H1 (cell line): ENCODE measurements at regions not wholly inside any gene's neighbourhood (a gene's known extent, or its start where the extent isn't known, plus 50 kb on each side); places are given as distances from the start of the nearest gene placed in this dataset.

Experiments used
- CTCF ChIA-PET: fragments of 300-600 bp; sonication (Branson Sonifier 250); formaldehyde crosslinking; loops from one replicate; lab custom pipeline; 2021; ENCODE audit not compliant: partially characterized antibody; lab: Charles Lee
- POLR2A ChIA-PET: fragments of 300-600 bp; sonication (Branson Sonifier 250); formaldehyde crosslinking; loops from one replicate; lab custom pipeline; 2021; ENCODE audit warnings: inconsistent platforms; ENCODE audit not compliant: partially characterized antibody; lab: Charles Lee
- DNase-seq, 2 experiments: peaks; one replicate each; pipeline versions ENCODE4 v3.0.0 to v3.0.0-alpha.2; 2010 to 2022; ENCODE audit warnings: low spot score in 2 of 2, low read depth in 1 of 2, mixed read lengths in 1 of 2
- FAIRE-seq: peaks from 2 replicates; lab custom pipeline; 2011; peaks lifted over from hg19 to GRCh38; lab: Jason Lieb, UNC
- H2AFZ ChIP-seq: 2 replicates; pipeline ENCODE4 v1.8.1; 2012; ENCODE audit warnings: low read length, inconsistent platforms
- H2AK5ac ChIP-seq: 2 replicates; pipeline ENCODE4 v1.6.1; 2013; ENCODE audit warnings: low read depth, low read length
- H2BK120ac ChIP-seq: replicated peaks from 2 replicates; pipeline ENCODE3; 2013; ENCODE audit warnings: low read depth, low read length, inconsistent platforms
- H2BK12ac ChIP-seq: 2 replicates; pipeline ENCODE4 v1.6.1; 2013; ENCODE audit warnings: low read depth, low read length
- H2BK15ac ChIP-seq: 2 replicates; pipeline ENCODE4 v1.6.1; 2013; ENCODE audit warnings: low read length
- H2BK20ac ChIP-seq: 2 replicates; pipeline ENCODE4 v1.6.1; 2013; ENCODE audit warnings: low read length
- H2BK5ac ChIP-seq: 2 replicates; pipeline ENCODE4 v1.6.1; 2013; ENCODE audit warnings: low read depth, low read length
- H3K14ac ChIP-seq: 2 replicates; pipeline ENCODE4 v1.6.1; 2013; ENCODE audit warnings: inconsistent platforms; ENCODE audit not compliant: insufficient read length
- H3K18ac ChIP-seq: 2 replicates; pipeline ENCODE4 v1.6.1; 2013; ENCODE audit warnings: low read length; ENCODE audit errors: extremely low read depth
- H3K23ac ChIP-seq: 2 replicates; pipeline ENCODE4 v1.6.1; 2013; ENCODE audit warnings: inconsistent platforms; ENCODE audit not compliant: insufficient read length
- H3K23me2 ChIP-seq: 2 replicates; pipeline ENCODE4 v1.6.1; 2013; ENCODE audit warnings: low read depth, low read length
- H3K27ac ChIP-seq: 2 replicates; pipeline ENCODE4 v1.6.1; 2011; ENCODE audit warnings: low read depth, low read length, inconsistent platforms
- H3K27me3 ChIP-seq, 4 experiments: replicated peaks in 1 of 4; 1 replicate in 1 of 4; 2 replicates in 3 of 4; pipeline versions ENCODE4 v1.6.1 to v1.8.1; 2011 to 2013; ENCODE audit warnings: low read length in 3 of 4, mild to moderate bottlenecking in 3 of 4, inconsistent platforms in 2 of 4, mixed read lengths in 2 of 4, moderate library complexity in 1 of 4; ENCODE audit not compliant: control insufficient read depth in 3 of 4, insufficient read depth in 3 of 4; ENCODE audit errors: extremely low read depth in 1 of 4
- H3K36me3 ChIP-seq, 4 experiments: 2 replicates each; pipeline versions ENCODE4 v1.6.1 to v1.8.1; 2011 to 2013; ENCODE audit warnings: mild to moderate bottlenecking in 4 of 4, low read length in 3 of 4, moderate library complexity in 2 of 4, control low read depth in 1 of 4, inconsistent platforms in 1 of 4; ENCODE audit not compliant: insufficient read depth in 4 of 4, control insufficient read depth in 2 of 4
- H3K4ac ChIP-seq: replicated peaks from 2 replicates; pipeline ENCODE3; 2013; ENCODE audit warnings: low read length, low read depth, mixed read lengths, inconsistent platforms; ENCODE audit not compliant: insufficient read length
- H3K4me1 ChIP-seq, 4 experiments: replicated peaks in 1 of 4; 1 replicate in 1 of 4; 2 replicates in 3 of 4; pipeline versions ENCODE4 v1.6.1 to v1.8.1; 2011 to 2013; ENCODE audit warnings: low read length in 3 of 4, inconsistent platforms in 2 of 4, mixed read lengths in 1 of 4; ENCODE audit not compliant: insufficient read depth in 4 of 4, control insufficient read depth in 3 of 4
- H3K4me2 ChIP-seq, 2 experiments: 2 replicates each; pipeline versions ENCODE4 v1.6.1 to v1.8.1; 2011 to 2013; ENCODE audit warnings: low read depth in 2 of 2, low read length in 2 of 2, control low read depth in 1 of 2, inconsistent platforms in 1 of 2, mild to moderate bottlenecking in 1 of 2; ENCODE audit not compliant: insufficient read depth in 1 of 2
- H3K4me3 ChIP-seq, 4 experiments: fragments of 200-600, 300-600 bp in 1 of 4; sonication (generic), shearing (Covaris generic), sonication (Bioruptor Twin) in 1 of 4; 2 replicates each; pipeline versions ENCODE4 v1.5.1 to v1.8.1; 2011 to 2016; ENCODE audit warnings: low read length in 4 of 4, low read depth in 3 of 4, control low read depth in 2 of 4, inconsistent platforms in 2 of 4, mild to moderate bottlenecking in 2 of 4, mixed read lengths in 1 of 4, moderate library complexity in 1 of 4; ENCODE audit not compliant: insufficient read depth in 2 of 4; ENCODE audit errors: extremely low read depth in 1 of 4
- H3K56ac ChIP-seq: replicated peaks from 2 replicates; pipeline ENCODE3; 2013; ENCODE audit warnings: low read depth, mild to moderate bottlenecking, mixed read lengths, low read length, inconsistent platforms; ENCODE audit not compliant: insufficient read length
- H3K79me1 ChIP-seq: 2 replicates; pipeline ENCODE4 v1.6.1; 2013; ENCODE audit warnings: low read depth, low read length, control low read depth
- H3K79me2 ChIP-seq, 2 experiments: 2 replicates each; pipeline versions ENCODE4 v1.6.1 to v1.8.1; 2012 to 2013; ENCODE audit warnings: low read length in 2 of 2, mild to moderate bottlenecking in 2 of 2, inconsistent platforms in 1 of 2; ENCODE audit not compliant: insufficient read depth in 2 of 2, control insufficient read depth in 1 of 2
- H3K9ac ChIP-seq, 4 experiments: replicated peaks in 1 of 4; 1 replicate in 1 of 4; 2 replicates in 3 of 4; pipeline versions ENCODE4 v1.6.1 to v1.8.1; 2011 to 2013; ENCODE audit warnings: low read depth in 3 of 4, low read length in 3 of 4, control low read depth in 2 of 4, mild to moderate bottlenecking in 2 of 4, moderate library complexity in 2 of 4, inconsistent platforms in 1 of 4; ENCODE audit errors: extremely low read depth in 1 of 4
- H3K9me3 ChIP-seq, 2 experiments: 2 replicates each; pipeline versions ENCODE4 v1.6.1 to v1.8.1; 2012 to 2013; ENCODE audit warnings: mild to moderate bottlenecking in 2 of 2, moderate library complexity in 2 of 2, control low read depth in 1 of 2, inconsistent platforms in 1 of 2, low read depth in 1 of 2, low read length in 1 of 2, mixed read lengths in 1 of 2; ENCODE audit not compliant: insufficient read depth in 2 of 2
- H4K20me1 ChIP-seq, 2 experiments: replicated peaks in 1 of 2; 2 replicates each; pipeline versions ENCODE3 to v1.8.1; 2011 to 2013; ENCODE audit warnings: inconsistent platforms in 2 of 2, low read length in 2 of 2, mild to moderate bottlenecking in 1 of 2; ENCODE audit not compliant: insufficient read depth in 2 of 2, control insufficient read depth in 1 of 2
- H4K5ac ChIP-seq: 2 replicates; pipeline ENCODE4 v1.6.1; 2013; ENCODE audit warnings: low read length, low read depth, mixed read lengths, inconsistent platforms; ENCODE audit not compliant: insufficient read length
- H4K8ac ChIP-seq: 2 replicates; pipeline ENCODE4 v1.8.0; 2013; ENCODE audit warnings: mild to moderate bottlenecking, moderate library complexity, low read length, inconsistent platforms; ENCODE audit not compliant: insufficient read depth; ENCODE audit errors: extremely low read depth
- H4K91ac ChIP-seq: replicated peaks from 2 replicates; pipeline ENCODE3; 2013; ENCODE audit warnings: low read length, mixed read lengths, inconsistent platforms; ENCODE audit not compliant: insufficient read length
- CHD1 ChIP-seq: IDR thresholded peaks from 2 replicates; pipeline ENCODE4 v1.6.1; 2012; ENCODE audit warnings: low read depth, low read length, improper control_type of control experiment
- SIN3A ChIP-seq, 2 experiments: IDR thresholded peaks in 1 of 2; conservative IDR thresholded peaks in 1 of 2; 2 replicates each; pipeline ENCODE4 v1.6.1; 2011 to 2012; ENCODE audit warnings: low read length in 2 of 2, improper control_type of control experiment in 1 of 2, low read depth in 1 of 2, mild to moderate bottlenecking in 1 of 2
- TAF7 ChIP-seq: optimal IDR thresholded peaks from 2 replicates; pipeline ENCODE3; 2011; ENCODE audit warnings: low read depth, mild to moderate bottlenecking, inconsistent platforms, low read length, moderate library complexity, borderline replicate concordance
- TEAD4 ChIP-seq: IDR thresholded peaks from 2 replicates; pipeline ENCODE4 v1.6.1; 2012; ENCODE audit warnings: low read depth, low read length, inconsistent platforms, mixed read lengths
- YY1 ChIP-seq: IDR thresholded peaks from 2 replicates; pipeline ENCODE4 v1.6.1; 2011; ENCODE audit warnings: low read depth, mild to moderate bottlenecking, low read length
- WGBS, 2 experiments: shearing (Covaris generic) in 1 of 2; methylation state at CpG; one replicate each; pipeline versions ENCODE4 v1.1.6 to v1.1.7; 2013 to 2015; ENCODE audit warnings: low lambda C conversion rate in 2 of 2, mixed read lengths in 2 of 2, inconsistent platforms in 1 of 2, low coverage in 1 of 2, missing lambda C conversion rate in 1 of 2; ENCODE audit not compliant: insufficient replicate concordance in 2 of 2, insufficient coverage in 1 of 2, insufficient read length in 1 of 2; ENCODE audit errors: extremely low coverage in 1 of 2, missing lambda C conversion rate in 1 of 2; 5-methylcytosine and 5-hydroxymethylcytosine counted together

DNA sequence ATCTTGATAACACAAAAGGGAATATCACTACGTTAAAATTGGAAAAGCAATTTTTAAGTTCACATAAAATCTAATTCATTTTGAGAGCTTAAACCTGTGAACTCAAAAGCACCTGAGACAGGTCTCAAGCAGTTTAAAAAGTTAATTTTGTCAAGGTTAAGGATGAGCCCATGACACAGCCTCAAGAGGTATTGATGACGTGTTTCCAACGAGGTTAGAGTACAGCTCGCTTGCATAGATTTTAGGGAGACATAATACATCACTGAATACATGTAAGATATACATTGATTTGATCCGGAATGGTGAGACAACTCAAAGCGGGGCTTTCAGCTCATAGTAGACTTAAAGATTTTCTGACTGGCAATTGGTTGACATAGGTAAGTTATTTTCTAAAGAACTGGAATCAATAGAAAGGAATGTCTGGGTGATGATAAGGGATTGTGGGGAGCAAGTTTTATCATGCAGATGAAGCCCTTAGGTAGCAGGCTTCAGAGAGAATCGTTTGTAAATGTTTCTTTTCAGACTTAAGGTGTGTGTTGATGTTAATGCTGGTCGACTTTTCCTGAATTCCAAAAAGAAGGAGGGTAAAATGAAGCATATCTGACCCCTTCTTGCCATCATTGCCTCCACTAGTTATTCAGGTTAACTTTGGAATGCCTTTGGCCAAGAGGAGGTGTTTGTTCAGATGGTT is 2890.6 kb downstream of the PCDH9 start:
- ChIA-PET POLR2A (no interaction called here), CTCF (no interaction called here)
- WGBS, 2 experiments = 43% methylated on average over 8 of the region's 8 CpGs; no CpG with 5 or more reads in 1 of the 2 experiments
- H3K9me3 ChIP-seq = peaks cover 4 to 21% of the 10 kb centered on the region in 2 experiments; a peak in 3 of 4 replicates
- no peak overlapping the region for H3K14ac ChIP-seq
- H4K8ac ChIP-seq = no peak overlapping the region
- H2AFZ ChIP-seq = no peak overlapping the region
- peak overlapping the region; percentile 8 to 18; a peak in 1 of 4 replicates for H3K4me2 ChIP-seq
- no peak overlapping the region for H3K23ac ChIP-seq
- H2BK20ac ChIP-seq = no peak overlapping the region
- no peaks in the 10 kb centered on the region for H3K27me3 ChIP-seq
- H3K23me2 ChIP-seq = no peaks in the 10 kb centered on the region
- H3K56ac ChIP-seq = no peak overlapping the region
- H2BK120ac ChIP-seq = no peak overlapping the region
- no peak overlapping the region for H3K4ac ChIP-seq
- no peak overlapping the region for H3K18ac ChIP-seq
- peaks cover 0 to 8% (median 0%) of the 10 kb centered on the region in 4 experiments; a peak in 1 of 8 replicates for H3K36me3 ChIP-seq
- no peak overlapping the region for H2BK5ac ChIP-seq
- no peaks in the 10 kb centered on the region for H3K79me1 ChIP-seq
- peak; percentile 52 for FAIRE-seq
- no peak overlapping the region for H3K9ac ChIP-seq
- no peaks in the 10 kb centered on the region for H3K79me2 ChIP-seq
- H2BK15ac ChIP-seq = no peak overlapping the region
- H2AK5ac ChIP-seq = no peak overlapping the region
- no peak overlapping the region for H4K91ac ChIP-seq
- H4K20me1 ChIP-seq = no peaks in the 10 kb centered on the region
- peak overlapping the region in 1 of 4 experiments; percentile 29; a peak in 1 of 8 replicates for H3K4me3 ChIP-seq
- peak overlapping the region; percentile 64; the same call in 1 of the 2 replicates for H2BK12ac ChIP-seq
- DNase-seq = no peak
- peaks cover 0 to 5% (median 0%) of the 10 kb centered on the region in 4 experiments; a peak in 1 of 7 replicates for H3K4me1 ChIP-seq
- no peak overlapping the region for H4K5ac ChIP-seq
- no peak overlapping the region; the same call in 1 of the 2 replicates for H3K27ac ChIP-seq
- no peak for TF ChIP-seq CHD1
- no peak for TF ChIP-seq YY1
- no peak for TF ChIP-seq TAF7
- TF ChIP-seq SIN3A (conservative IDR thresholded peaks at IDR 0.05 in 1 of 2, IDR thresholded peaks at IDR 0.05 in 1 of 2; ENCODE audit: low read depth in 1 of 2, low read length in 2 of 2) = no peak
- TF ChIP-seq TEAD4 = peak; percentile 34; the same call in 1 of the 2 replicates
